ENCODE measurements at regions not wholly inside any gene's neighbourhood (a gene's known extent, or its start where the extent isn't known, plus 50 kb on each side); places are given as distances from the start of the nearest gene placed in this dataset.

DNA sequence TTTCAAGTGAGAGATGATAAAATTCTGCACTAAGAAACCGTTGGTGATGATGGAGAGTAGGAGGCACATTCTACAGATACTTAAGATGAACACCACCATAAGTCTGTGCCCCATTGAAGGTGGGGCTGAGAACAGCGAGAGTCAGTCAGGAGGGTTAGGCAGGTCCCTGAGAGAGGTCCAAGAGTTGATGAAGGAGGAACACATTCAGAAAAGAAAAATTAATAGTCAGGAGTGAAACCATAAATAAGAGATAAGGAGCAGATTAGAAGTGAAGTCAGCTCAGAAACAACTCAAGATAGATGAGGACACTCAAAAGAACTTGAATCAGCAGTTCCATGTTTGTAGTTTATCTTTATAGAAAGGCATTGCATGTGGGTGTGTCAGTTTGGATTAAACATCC, 727.2 kb upstream of the MARCKS start:
- TF ChIP-seq GATA1 (IDR thresholded peaks at IDR 0.05; ENCODE audit: low read depth, low read length) = no peak
- TF ChIP-seq POLR2A (IDR thresholded peaks at IDR 0.05; ENCODE audit: low read length) = no peak
- no peak for DNase-seq

DNA sequence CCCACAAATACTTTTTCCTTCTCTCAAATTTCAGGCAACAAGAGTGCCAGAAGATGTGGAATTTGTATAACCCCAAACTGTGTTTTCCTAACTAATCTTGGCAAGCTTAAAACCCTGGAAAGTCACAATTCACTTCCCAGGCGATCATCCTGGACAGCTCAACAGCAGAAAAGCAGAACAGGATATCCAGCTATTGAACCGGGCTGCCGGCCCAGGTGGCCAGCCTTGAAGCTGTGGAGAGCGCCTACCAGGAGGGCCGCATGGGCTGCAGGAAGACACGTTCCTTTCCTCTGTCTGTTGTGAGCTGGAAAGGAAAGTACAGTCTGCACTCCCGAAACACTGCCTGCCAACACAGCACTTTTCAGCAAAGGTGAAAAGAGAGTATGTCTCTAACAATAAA, 719.7 kb upstream of the MARCKS start:
- no peak for TF ChIP-seq POLR2A (IDR thresholded peaks at IDR 0.05; ENCODE audit: low read length)
- no peak for TF ChIP-seq GATA1 (IDR thresholded peaks at IDR 0.05; ENCODE audit: low read depth, low read length)
- no peak for DNase-seq

DNA sequence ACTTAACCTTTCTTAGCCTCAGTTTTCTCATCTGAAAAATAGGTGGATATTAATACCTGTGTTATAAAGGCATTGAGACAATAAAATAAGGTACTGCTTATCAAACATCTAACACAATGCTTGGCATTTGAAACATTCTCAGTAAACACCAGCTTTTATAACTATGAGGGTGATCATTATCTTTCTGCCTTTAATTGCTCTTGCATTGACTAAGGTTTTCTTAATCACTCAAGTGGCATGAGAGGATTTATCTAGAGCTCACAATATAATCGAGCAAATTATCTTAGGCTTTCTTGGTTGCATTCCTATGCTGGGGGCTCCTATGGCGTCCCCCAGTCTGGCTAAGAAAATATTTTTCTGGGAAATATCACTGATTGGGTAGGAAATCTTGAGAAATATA, 716.4 kb upstream of the MARCKS start:
- TF ChIP-seq GATA1 (IDR thresholded peaks at IDR 0.05; ENCODE audit: low read depth, low read length) (no peak), POLR2A (IDR thresholded peaks at IDR 0.05; ENCODE audit: low read length) (no peak)
- no peak for DNase-seq

DNA sequence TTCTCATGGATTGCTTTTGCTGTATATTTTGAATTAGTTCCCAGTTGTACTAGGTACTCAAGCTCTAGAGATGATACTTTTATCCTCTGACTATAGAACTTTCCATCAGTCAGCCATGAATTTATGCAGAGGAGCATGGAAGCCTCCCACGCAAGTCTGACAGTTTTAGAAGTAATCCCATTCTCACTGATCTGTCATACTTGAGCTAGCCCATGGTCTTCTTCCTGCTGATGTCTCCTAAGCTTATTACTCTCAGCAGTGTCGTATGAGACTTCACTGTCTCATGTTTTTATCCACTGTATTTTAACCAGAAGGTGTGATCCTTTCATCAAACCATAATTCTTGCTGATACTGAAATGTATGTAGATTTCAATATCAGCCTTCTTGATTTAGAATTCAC, 715.2 kb upstream of the MARCKS start:
- TF ChIP-seq POLR2A (IDR thresholded peaks at IDR 0.05; ENCODE audit: low read length) (no peak), GATA1 (IDR thresholded peaks at IDR 0.05; ENCODE audit: low read depth, low read length) (no peak)
- no peak for DNase-seq

DNA sequence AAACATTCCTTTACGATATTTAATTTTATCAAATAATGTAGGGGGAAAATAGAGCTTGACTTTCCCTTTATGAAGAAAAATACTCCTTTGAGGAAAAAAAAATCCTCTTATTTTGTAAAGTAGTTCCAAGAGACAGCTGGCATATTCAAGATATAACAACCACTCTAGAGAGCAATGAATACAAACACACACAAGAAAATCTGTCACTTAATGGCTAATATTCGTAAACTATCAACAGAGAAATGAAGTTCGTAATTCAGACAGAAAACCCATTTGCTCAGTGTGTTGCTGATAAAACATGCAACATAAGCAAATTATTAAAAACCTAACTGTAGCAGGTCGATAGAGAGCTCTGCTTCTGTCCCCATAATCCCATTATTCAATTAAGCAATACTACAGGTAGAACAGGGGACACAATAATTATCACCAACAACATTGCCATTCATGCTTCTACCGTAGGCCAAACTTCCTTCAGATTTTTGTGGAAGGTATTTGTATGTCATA, 714.4 kb upstream of the MARCKS start:
- TF ChIP-seq POLR2A (IDR thresholded peaks at IDR 0.05; ENCODE audit: low read length) (no peak), GATA1 (IDR thresholded peaks at IDR 0.05; ENCODE audit: low read depth, low read length) (no peak)
- no peak for DNase-seq

DNA sequence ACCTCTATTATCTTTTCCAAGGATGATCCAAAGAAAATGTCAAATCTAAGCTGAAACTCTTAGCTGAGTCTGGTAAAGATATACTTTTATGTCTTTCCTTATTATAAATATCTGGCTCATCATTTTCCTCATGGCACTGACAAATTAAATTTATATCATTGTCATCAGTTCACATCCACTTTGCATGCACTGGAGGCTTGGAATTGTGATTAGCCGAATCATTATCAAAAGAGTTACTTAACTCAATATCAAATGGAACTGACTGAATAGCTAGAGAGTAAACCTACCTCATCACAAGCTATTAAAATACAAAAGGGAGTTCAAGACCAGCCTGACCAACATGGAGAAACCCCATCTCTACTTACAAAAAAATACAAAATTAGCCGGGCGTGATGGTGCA, 713.9 kb upstream of the MARCKS start:
- DNase-seq = no peak
- TF ChIP-seq GATA1 (IDR thresholded peaks at IDR 0.05; ENCODE audit: low read depth, low read length) (no peak), POLR2A (IDR thresholded peaks at IDR 0.05; ENCODE audit: low read length) (no peak)

DNA sequence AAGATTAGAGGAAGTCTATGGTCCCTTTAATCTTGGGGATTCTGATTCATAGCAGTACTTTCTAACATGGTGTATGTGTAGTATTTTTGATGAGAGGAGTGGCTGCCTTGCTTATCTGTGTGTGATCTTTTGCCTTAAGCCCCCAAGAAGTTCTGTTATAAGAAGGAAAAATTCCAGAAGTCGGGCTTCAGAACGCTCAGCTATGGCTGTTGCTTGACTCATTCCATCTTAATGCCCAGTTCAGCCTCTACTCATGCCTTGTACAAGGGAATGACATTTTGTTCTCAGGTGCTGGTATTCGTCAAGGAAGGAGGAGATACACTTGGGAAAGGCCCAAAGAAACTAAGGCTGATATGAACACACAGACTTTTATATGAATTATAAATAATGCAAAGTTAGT, 713.0 kb upstream of the MARCKS start:
- DNase-seq = no peak
- TF ChIP-seq POLR2A (IDR thresholded peaks at IDR 0.05; ENCODE audit: low read length) (no peak), GATA1 (IDR thresholded peaks at IDR 0.05; ENCODE audit: low read depth, low read length) (no peak)

DNA sequence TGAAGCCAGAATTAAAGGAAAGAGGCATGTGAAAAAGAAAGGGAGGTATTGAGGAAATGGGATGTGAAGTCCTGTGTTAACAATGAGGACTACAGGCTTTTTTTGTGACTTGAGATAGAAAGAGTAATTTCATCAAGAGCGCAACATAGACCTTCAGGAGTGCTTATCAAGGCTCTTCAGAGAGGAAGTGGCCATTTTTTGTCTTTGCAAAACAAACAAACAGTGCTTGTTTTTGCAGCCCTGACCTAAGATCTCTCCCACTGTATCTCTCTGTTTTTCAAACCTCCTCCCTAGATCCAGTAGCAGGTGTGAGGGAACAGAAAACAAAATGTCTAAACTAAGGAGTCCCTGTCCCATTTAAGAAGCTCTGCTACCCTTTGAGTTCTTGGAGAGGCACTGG, 710.3 kb upstream of the MARCKS start:
- DNase-seq = no peak

DNA sequence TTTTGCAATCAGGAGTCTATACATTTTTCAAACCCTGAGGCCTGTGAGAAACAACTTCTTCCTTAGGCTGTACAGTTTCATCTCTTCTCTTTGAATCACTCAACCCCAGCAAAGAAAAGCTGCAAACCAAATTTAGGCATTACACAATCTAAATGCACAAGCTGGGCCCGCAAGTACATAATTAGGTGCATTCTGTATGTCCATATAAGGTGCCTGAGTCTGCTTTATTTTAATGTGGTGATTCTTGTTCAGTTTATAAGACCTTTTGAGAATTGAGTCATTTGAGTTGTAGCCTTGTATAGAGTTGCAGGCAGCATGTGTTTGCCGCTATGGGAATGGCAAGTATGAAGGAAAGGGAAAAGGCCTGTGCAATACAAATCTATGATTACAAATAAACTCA, 709.6 kb upstream of the MARCKS start:
- DNase-seq = no peak
- no peak for TF ChIP-seq POLR2A (IDR thresholded peaks at IDR 0.05; ENCODE audit: low read length)
- no peak for TF ChIP-seq GATA1 (IDR thresholded peaks at IDR 0.05; ENCODE audit: low read depth, low read length)

More for the DNA sequence above, 710.3 kb upstream of the MARCKS start:
- no peak for TF ChIP-seq GATA1 (IDR thresholded peaks at IDR 0.05; ENCODE audit: low read depth, low read length)

DNA sequence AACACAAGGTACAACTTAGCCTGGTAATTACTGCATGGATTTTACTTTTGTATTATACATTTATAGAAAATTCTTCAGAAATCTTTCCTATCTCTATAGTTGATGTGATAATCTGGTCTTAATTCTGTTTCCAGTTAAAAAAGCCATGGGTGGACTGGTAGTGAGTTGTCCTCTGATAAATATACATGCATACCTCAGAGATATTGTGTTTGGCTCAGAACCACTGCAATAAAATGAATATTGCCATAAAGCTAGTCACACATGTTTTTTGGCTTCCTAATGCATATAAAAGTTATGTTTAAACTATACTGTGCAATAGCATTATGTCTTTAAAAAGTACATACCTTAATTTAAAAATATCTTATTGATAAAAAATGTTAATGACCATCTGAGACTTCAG, 708.6 kb upstream of the MARCKS start:
- TF ChIP-seq POLR2A (IDR thresholded peaks at IDR 0.05; ENCODE audit: low read length) (no peak), GATA1 (IDR thresholded peaks at IDR 0.05; ENCODE audit: low read depth, low read length) (no peak)

DNA sequence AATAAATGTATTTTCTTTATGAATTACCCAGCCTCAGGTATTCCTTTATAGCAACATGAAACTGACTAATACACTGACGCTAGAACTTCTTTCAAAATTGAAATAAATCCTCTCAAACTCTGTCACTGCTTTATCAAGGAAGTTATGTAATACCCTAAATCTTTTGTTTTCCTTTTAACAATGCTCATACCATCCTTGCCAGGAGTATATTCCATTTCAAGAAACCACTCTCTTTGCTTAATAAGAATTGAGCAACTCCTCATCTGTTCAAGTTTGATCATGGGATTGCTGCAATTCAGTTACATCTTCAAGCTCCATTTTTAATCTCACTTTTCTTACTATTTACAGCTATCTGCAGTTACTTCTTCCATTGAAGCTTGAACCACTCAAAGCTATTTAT, 707.6 kb upstream of the MARCKS start:
- DNase-seq = no peak
- TF ChIP-seq GATA1 (IDR thresholded peaks at IDR 0.05; ENCODE audit: low read depth, low read length) (no peak), POLR2A (IDR thresholded peaks at IDR 0.05; ENCODE audit: low read length) (no peak)

More for the DNA sequence above, 708.6 kb upstream of the MARCKS start:
- DNase-seq = no peak

DNA sequence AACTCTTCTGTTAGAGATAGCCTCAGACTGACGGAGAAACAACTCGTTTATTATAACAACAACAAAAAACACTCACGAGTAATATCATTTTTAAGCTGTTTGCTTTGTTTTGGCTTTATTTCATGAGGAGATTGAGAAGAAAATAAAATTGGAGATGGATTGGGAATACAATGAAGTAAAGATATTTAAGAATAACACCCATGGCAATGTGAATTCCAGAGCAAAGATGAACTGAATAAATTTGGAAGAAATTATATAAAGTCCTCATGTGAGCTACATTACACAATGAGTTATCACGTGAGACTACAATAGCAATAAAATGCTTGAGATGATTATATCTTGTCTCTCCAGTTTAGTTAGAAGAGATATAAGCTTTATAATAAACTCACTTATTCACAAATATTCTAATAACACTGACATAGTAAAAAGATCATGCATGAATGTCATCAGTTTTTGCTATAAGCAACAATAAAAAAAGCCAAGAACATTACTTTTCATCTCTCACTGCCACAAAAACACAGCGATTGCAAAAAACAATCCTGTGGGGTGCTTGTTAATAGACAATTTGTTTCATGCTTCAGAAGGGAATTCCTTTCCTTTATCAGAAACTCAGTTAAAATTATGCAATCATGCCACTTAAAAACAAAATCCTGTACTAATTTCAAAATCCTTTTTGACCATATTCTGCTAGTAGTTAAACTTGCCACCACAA, 696.7 kb upstream of the MARCKS start:
- TF ChIP-seq GATA1 (IDR thresholded peaks at IDR 0.05; ENCODE audit: low read depth, low read length) = no peak
- no peak for TF ChIP-seq POLR2A (IDR thresholded peaks at IDR 0.05; ENCODE audit: low read length)
- DNase-seq = no peak

DNA sequence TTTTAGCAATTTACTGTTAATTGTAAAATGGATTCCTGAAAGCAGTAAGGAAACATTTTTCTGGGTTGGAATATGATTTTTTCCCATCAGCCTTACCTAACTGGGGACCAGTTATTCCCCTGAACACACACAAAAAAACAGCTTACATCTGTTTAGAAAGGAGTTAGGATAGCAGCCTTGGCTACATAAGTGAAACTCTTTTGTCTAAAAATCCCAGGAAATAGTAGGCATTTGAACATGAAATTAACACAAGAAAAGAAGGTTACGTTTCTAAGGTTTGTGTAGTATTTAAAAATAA, 696.2 kb upstream of the MARCKS start:
- TF ChIP-seq GATA1 (IDR thresholded peaks at IDR 0.05; ENCODE audit: low read depth, low read length) (no peak), POLR2A (IDR thresholded peaks at IDR 0.05; ENCODE audit: low read length) (no peak)
- DNase-seq = no peak

DNA sequence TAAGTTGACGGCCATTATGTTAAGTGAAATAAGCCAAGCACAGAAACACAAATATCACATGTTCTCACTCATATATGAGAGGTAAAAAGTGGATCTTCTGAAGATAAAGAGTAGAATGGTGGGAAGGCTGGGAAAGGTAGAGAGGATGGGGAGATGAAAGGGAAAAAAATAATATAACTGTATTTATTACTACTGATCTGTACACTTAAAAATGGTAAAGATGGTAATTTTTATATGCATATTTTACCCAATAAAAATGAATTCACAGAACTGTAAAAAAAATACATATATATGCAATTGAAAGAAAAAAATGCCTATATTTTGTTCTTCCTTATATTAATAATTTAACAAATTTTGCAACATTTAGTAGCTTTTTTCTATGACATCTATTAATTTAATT, 694.4 kb upstream of the MARCKS start:
- TF ChIP-seq POLR2A (IDR thresholded peaks at IDR 0.05; ENCODE audit: low read length) (no peak), GATA1 (IDR thresholded peaks at IDR 0.05; ENCODE audit: low read depth, low read length) (no peak)

DNA sequence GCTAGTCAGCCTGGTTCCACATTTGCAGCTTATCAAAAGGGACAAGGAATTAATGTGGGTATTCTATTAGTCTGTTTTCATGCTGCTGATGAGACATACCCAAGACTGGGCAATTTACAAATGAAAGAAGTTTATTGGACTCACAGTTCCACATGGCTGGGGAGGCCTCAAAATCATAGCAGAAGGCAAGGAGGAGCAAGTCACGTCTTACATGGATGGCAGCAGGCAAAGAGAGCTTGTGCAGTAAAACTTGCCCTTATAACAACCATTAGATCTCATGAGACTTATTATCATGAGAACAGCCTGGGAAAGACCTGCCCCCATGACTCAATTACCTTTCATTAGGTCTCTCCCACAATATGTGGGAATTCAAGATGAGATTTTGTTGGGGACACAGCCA, 689.1 kb upstream of the MARCKS start:
- DNase-seq = no peak
- TF ChIP-seq POLR2A (IDR thresholded peaks at IDR 0.05; ENCODE audit: low read length) (no peak), GATA1 (IDR thresholded peaks at IDR 0.05; ENCODE audit: low read depth, low read length) (no peak)

More for the DNA sequence above, 694.4 kb upstream of the MARCKS start:
- DNase-seq = no peak

DNA sequence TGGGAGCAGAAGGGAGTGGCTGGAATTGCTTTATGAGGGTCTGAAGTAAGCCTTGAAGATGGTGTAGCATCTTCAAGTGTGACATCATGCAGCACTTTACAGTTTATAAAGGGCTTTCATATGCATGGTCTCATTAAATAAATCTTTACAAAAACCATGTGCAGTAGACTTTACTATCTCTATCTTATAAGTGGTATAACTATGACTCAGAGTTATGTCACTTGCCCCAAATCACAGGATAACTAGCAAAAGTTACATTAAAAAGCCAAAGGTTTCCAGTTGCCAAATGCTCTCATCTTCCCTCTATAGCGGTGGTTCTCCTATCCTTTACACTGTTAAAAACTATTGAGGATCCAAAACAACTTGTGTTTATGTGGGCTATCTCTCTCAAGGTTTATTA, 687.7 kb upstream of the MARCKS start:
- DNase-seq = no peak
- no peak for TF ChIP-seq POLR2A (IDR thresholded peaks at IDR 0.05; ENCODE audit: low read length)
- TF ChIP-seq GATA1 (IDR thresholded peaks at IDR 0.05; ENCODE audit: low read depth, low read length) = no peak
